ENCODE measurements at regions not wholly inside any gene's neighbourhood (a gene's known extent, or its start where the extent isn't known, plus 50 kb on each side); places are given as distances from the start of the nearest gene placed in this dataset.
"Not testable (repeated sequence)": the region's sequence is repeated elsewhere in the genome, so short reads cannot be mapped to it uniquely, and the experiment has no call there.

DNA sequence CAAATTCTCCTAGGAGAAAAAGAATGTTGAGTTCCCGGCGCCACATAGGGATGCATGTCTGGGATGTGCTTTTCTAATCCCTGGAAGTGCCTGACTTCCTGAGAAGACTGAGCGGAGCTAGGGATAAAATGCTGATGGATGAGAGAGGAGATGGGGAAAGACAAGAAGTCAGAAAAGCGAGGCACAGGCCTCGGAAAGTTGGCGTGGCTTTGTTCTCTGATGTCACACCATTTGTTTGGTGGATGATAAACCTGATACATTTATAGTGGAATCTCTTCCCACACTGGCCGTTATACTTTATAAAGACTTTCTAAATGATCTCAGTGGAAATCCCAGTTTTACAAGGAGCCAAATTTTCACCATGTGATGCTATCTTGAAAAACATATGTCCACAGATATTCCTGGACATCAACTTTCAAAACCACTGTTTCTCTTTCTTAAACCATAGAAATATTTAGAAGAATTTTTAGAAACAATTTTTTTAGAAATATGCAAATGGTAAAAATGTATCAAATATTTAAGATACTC lies 188.8 kb upstream of the SVIL start:
- no peak for DNase-seq

DNA sequence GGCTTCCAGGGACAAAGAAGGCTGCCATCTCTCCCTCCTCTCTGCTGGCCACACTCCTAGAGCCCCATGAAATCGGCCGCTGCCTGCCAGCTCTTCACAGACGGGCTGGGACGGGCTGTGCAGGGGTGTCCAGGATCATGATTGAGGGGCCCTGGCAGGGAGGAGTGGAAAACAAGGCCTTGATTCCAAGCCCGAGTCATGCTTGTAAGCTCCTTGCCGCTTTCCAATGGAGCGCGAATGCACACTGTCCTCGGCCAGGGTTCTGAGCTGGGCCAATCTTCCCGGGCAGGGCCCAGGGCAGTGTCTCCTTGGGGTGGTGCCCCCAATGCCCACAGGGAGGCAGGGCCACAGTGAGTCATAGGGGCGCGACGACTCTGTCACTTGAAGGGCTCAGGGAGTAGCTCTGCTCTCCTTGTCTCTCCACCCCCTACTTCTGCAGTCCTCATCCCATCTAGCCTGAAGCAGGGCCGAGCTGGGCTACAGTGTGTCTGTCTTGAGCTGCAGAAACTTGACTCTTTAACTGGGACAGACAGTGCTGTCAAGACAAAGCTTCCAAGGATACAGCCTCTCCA lies 186.2 kb upstream of the SVIL start:
- DNase-seq: no peak

- DNase-seq: no peak
These were observed 182.2 kb upstream of the SVIL start for GRCh38 chr10:29816801-29817558.

GRCh38 chr10:29815572-29815971 lies 180.8 kb upstream of the SVIL start:
- DNase-seq: no peak

- DNase-seq: peak; percentile 61
These were observed 177.1 kb upstream of the SVIL start for GRCh38 chr10:29811751-29812427.

- DNase-seq: no peak
These were observed 176.0 kb upstream of the SVIL start for GRCh38 chr10:29810816-29811215.

GRCh38 chr10:29810231-29810630 lies 175.5 kb upstream of the SVIL start:
- not testable (repeated sequence) for DNase-seq

GRCh38 chr10:29809383-29809782 lies 174.6 kb upstream of the SVIL start:
- no peak for DNase-seq

- peak; percentile 73 for DNase-seq
These were observed 172.5 kb upstream of the SVIL start for GRCh38 chr10:29807163-29807806.

- DNase-seq: no peak
These were observed 171.6 kb upstream of the SVIL start for GRCh38 chr10:29806350-29806788.

GRCh38 chr10:29805134-29805723 lies 170.5 kb upstream of the SVIL start:
- no peak for DNase-seq

DNA sequence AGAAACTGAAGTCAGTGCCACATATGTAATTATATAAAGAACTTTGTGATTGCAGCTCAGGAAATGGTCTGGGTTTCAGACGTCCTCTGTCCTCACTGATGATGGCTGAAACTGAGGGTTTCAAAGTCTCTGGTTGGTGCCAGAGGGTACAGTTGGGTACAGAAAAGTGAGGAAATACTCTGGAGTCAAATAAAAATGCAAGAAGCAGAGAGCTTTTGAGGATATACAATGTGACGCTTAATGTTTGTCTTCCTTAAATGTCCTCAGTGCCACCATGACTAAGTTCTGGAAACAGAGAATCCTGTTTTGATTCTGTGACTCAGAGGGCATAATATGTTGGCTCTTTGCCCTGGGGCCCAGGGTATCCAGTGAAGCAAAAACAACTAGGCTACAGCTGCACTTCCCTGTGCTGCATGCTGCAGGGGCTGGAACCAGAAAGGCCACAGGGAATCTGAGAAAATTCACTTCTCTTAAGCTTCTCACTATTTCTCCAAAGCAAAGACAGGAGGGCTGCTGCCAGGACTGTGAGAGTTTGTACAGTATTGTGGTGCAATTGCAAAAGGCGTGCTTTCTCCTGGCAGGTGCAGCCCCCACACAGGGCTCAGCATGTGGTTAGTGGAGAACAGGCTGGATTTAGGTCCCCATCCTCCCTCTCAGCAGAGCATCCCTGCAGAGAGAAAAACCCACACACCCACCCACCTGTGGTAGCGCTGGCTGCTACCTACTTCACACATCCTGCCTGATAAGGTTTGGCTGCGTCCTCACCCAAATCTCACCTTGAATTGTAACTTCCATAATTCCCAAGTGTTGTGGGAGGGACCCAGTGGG lies 169.5 kb upstream of the SVIL start:
- DNase-seq: peak; percentile 95

DNA sequence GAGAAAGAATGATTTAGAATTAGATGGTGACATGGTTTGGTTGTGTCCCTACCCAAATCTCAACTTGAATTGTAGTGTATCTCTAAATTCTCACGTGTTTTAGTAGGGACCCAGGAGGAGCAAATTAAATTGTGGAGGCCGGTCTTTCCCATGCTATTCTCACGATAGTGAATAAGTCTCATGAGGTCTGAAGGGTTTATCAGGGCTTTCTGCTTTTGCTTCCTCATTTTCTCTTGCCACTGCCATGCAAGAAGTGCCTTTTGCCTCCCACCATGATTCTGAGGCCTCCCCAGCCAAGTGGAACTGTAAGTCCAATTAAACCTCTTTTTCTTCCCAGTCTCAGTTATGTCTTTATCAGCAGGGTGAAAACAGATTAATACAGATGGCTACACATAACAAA lies 167.4 kb upstream of the SVIL start:
- no peak for DNase-seq

- DNase-seq: peak; percentile 71
These were observed 164.3 kb upstream of the SVIL start for GRCh38 chr10:29798921-29799690.

DNA sequence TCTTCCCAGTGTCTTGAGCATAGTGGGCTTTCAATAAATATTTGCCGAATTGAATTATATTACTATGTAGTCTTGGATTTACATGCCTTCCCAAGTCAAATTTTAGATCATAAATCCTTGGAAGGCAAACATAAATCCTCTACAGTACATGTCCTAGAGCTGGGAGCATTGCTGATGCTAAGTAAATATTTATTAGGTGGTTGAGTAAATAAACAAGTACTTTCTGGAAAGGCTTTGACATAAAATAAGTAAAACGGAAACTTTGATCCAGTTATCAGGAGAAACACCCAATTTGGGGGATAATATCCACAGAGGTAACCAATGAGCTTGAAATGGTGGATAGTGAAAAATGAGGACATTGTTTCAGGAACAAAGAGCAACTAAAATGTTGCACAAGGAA lies 162.8 kb upstream of the SVIL start:
- no peak for DNase-seq

GRCh38 chr10:29795850-29796249 lies 161.1 kb upstream of the SVIL start:
- DNase-seq: peak; percentile 67

DNA sequence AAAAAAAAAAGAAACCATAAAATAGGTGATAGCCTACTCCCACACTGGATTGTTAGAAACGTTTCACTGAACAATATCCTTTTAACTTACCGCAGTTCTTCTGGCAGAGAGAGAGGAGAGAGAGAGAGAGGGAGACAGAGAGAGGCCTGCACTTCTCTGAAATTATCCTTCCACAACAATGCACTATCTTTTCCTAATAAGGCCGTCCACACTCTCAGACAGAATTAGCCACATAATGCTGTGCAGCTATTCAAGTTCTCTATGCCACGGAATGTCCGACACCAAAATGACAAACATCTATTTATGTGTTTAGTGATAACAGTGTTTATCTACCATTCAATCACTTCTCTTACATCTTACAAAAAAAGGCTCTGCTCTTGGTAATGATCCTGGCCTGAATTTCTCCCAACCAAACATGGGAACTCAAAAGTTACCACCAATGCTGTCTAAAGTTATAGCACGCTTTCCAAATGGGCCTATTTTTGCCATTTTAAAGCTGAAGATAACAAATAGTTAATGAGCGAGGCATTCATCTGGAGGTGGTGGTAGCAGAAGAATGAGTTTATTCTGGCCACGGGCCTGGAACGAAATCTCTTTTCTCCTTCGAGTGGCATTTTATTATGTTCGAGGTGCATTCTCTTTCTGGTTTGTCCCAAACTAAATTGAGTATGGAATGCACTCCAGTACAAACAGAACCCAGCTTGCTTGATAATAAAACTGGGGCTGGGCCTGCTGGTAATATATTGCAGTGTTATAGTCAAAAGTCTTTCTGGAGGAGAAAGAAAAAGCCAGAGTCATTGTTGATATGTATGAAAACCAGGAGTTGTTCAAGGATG lies 160.2 kb upstream of the SVIL start:
- DNase-seq: peak; percentile 16

DNA sequence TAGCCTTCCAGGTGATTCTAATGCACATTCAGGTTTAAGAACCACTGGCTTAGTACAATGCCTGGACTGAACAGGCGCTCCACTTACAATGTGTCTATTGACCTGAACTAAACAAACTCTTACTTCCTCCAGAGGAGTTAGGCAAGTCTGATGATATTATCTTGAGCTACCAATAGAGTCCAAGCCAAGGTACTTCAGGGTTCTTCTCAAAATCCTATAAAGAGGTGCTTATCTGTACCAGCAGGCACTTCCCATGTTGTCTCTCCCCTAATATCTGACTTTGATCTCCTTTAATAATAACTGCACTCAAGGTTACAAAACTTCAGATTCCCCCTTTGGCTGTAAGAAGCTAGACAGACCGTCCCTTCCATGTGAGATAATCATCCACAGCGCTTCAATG lies 157.0 kb upstream of the SVIL start:
- no peak for DNase-seq

DNA sequence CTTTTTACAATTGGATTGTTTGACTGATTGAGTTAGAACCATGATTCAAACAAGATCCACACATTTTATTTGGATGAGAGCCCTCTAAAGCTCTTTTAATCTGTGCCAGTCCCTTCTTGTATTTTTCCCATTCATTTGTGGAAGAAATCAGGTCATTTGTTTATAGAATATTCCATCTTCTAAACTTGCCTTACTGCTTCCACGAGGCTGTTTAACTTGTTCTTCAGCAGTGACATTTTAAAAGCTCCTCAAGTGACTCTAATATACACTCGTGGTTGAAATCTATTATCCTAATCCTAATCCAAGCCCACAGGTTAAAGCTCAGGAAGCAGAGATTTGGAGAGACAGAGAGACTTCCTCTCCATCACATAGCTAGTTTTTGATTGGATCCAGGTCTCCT lies 155.4 kb upstream of the SVIL start:
- no peak for DNase-seq

DNA sequence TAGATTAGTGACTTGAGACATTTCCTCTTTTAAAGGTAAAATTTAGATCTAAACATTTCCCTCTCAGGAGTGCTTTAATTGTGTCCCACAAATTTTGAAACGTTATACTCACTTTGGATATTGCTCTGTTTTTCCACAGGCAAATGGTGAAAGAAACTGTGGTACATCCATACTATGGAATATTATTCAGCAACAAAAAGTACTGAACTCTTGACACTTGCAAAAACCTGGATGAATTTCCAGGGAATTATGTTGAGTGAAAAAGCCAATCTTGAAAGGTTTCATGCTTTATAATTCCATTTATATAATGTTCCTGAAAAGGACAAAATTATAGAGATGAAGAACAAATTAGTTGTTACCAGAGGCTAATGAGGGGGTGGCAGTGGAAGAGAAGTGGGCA lies 153.3 kb upstream of the SVIL start:
- no peak for DNase-seq
